Cerebellar nuclear complex (tissue), 1 donor: ENCODE measurements at regions not wholly inside any gene's neighbourhood (a gene's known extent, or its start where the extent isn't known, plus 50 kb on each side); places are given as distances from the start of the nearest gene placed in this dataset.
"Not testable (repeated sequence)": the region's sequence is repeated elsewhere in the genome, so short reads cannot be mapped to it uniquely, and the experiment has no call there.

Experiments
- DNase-seq, 2 experiments: peaks; one replicate each; lab custom pipeline; 2025; lab: John Stamatoyannopoulos, UW

DNA sequence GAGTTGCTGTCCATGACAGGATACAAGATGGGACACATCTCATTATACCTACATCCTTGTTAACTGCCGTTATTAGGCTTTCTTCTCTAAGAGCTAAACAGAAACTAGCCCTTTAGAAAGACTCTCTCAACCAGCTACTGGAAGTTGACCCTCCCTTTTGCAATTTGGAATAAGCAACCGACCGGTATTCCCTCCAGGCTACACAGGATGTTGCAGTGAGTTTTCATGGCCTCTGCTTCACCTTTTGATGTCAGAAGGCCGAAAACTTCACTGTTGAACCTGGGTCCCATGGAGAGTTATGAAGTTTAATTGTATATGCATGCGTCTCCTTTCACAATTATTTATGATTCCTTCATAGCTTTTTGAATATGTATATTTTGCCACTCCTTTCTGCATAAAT lies 1042.5 kb upstream of the SPRY2 start:
- DNase-seq, result no peak

GRCh38 chr13:81382246-81382645 lies 1041.3 kb upstream of the SPRY2 start:
- DNase-seq, result no peak

DNA sequence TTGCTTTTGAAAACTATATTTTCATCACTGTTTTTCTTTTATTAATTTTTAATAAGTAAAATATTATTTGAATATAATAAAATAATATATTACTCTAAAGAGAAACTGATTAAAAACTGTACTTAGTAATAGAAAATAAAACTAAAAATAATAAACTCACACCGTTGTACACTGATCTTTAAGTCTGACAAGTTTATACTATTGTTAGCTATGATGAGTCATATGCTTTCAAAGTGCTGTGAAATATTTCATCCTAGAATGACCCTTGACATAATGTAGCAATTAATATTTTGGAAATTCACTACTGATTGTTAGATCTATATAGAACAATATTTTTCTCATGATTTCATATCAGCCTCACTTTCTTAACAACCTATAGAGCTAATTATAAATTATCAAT lies 1040.6 kb upstream of the SPRY2 start:
- no peak for DNase-seq

GRCh38 chr13:81379183-81379582 lies 1038.3 kb upstream of the SPRY2 start:
- no peak for DNase-seq

DNA sequence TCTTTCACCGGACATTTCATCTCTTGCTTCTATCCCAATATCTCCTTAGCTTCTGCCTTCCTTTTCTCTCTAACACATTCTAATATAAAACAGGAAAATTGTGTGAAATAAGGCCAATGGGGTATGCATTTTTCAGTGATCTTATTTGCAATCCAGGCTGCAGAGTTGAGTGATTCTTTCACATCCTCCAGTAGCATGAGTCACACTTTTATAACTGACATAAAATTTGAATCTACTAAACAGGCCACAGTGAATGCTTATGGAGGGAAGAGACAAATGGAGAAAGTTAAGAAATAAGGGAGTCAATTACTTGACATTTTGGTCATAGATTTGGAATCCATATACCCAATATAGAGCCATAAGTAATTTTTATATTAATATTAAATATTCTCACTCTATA lies 1037.0 kb upstream of the SPRY2 start:
- no peak for DNase-seq

- DNase-seq, result no peak
These were observed 1034.8 kb upstream of the SPRY2 start for GRCh38 chr13:81375709-81376108.

DNA sequence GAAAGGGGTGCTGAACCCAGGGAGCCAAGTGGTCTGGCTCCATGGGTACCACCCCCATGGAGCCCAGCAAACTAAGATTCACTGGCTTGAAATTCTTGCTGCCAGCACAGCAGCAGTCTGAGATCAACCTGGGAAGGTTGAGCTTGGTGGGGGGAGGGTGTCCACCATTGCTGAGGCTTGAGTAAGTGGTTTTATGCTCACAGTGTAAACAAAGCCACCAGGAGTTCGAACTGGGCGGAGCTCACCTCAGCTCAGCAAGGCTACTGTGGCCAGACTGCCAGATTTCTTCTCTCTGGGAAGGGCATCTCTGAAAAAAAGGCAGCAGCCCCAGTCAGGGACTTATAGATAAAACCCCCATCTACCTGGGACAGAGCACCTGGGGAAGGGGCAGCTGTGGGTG lies 1021.8 kb upstream of the SPRY2 start:
- not testable (repeated sequence) for DNase-seq

- no peak for DNase-seq
These were observed 1009.1 kb upstream of the SPRY2 start for GRCh38 chr13:81350056-81350455.

DNA sequence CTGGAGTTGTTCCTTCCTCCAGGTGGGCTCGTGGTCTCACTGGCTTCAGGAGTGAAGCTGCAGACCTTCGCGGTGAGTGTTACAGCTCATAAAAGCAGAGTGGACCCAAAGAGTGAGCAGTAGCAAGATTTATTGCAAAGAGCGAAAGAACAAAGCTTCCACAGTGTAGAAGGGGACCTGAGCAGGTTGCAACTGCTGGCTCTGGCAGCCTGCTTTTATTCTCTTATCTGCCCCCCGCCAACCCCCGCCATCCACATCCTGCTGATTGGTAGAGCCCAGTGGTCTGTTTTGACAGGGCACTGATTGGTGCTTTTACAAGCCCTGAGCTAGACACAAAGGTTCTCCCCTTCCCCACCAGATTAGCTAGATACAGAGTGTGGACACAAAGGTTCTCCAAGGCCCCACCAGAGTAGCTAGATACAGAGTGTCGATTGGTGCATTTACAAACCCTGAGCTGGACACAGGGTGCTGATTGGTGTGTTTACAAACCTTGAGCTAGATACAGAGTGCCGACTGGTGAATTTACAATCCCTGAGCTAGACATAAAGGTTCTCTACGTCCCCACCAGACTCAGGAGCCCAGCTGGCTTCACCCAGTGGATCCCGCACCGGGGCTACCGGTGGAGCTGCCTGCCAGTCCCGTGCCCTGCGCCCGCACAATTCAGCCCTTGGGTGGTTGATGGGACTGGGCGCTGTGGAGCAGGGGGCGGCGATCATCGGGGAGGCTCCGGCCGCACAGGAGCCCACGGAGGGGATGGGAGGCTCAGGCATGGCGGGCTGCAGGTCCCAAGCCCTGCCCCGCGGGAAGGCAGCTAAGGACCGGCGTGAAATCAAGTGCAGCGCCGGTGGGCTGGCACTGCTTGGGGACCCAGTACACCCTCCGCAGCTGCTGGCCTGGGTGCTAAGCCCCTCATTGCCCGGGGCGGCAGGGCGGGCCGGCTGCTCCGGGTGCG lies 999.5 kb upstream of the SPRY2 start:
- DNase-seq, result not testable (repeated sequence)

DNA sequence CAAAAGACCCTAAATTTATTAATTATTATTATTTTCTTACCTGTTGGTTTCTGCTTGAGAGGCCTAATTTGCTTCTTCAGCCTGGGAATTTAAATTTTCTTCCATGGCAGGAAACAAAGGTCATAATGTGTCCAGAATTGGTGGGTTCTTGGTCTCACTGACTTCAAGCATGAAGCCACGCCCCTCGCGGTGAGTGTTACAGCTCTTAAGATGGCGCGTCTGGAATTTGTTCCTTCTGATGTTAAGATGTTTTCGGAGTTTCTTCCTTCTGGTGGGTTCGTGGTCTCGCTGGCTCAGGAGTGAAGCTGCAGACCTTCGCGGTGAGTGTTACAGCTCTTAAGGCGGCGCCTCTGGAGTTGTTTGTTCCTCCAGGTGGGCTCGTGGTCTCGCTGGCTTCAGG lies 998.7 kb upstream of the SPRY2 start:
- DNase-seq, result not testable (repeated sequence)

GRCh38 chr13:81334481-81334880 lies 993.6 kb upstream of the SPRY2 start:
- no peak for DNase-seq

GRCh38 chr13:81326913-81327312 lies 986.0 kb upstream of the SPRY2 start:
- no peak for DNase-seq

DNA sequence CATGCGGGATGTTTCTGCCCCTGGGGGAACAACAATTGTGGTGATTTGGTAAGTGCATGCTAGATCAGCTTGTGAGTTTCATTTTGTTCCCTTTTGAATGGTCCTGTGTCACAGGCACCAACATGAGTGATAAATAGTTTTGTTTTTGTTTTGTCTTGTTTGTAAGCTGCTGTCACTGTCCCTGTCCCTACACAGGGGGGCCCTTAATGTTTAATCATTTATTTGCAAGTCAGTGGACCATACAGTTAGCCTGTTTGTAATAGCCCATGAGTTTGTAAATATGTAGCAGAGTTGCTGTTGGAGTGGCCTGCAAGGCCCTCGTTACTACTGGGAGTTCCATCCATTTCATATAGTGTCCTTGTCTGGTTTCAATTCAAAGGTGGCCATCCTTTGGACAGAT lies 979.6 kb upstream of the SPRY2 start:
- DNase-seq, result no peak

GRCh38 chr13:81319351-81319750 lies 978.4 kb upstream of the SPRY2 start:
- no peak for DNase-seq

DNA sequence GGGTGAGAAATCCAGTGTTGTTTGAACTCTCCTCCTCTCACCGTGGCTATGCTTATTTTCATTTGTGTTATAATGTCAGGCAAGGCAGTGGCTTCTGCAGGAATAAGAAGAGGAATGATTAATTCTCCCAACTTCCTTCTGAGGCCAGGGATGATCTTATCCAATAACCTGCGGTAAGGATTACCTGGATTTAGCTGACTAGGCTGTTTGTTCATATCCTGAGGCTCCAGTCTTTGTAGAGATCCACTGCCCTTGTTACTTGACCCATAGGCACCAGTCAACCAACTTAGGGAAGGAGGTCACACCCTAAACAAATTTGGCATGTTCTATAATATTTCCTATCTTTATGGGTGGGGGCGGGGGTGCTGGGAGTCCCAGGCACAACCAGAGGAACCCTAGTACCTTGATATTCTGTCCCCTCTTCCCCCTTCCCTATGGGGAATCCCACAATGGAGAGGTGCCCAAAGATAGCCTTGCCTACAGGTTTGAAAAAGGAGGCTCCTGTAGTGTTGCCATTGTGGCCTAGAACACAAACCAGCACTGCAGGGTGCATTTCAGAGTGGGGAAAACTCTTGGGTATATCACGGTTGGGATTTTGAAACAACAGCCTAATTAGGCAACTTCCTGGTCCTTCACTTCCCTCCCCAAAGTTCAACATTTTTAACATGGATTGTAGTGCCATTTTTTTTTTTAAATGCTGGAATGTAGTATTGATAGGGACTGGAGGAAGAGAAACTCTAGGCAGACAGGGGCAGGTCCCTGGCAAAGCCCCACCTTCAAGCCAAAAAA lies 977.5 kb upstream of the SPRY2 start:
- no peak for DNase-seq

- DNase-seq, result no peak
These were observed 973.5 kb upstream of the SPRY2 start for GRCh38 chr13:81314461-81314860.

- no peak for DNase-seq
These were observed 965.0 kb upstream of the SPRY2 start for GRCh38 chr13:81305928-81306327.

GRCh38 chr13:81304121-81304659 lies 963.3 kb upstream of the SPRY2 start:
- DNase-seq, result no peak

- DNase-seq, result no peak
These were observed 961.8 kb upstream of the SPRY2 start for GRCh38 chr13:81302677-81303076.

- no peak for DNase-seq
These were observed 961.2 kb upstream of the SPRY2 start for GRCh38 chr13:81302125-81302524.

- no peak for DNase-seq
These were observed 954.3 kb upstream of the SPRY2 start for GRCh38 chr13:81295177-81295576.

DNA sequence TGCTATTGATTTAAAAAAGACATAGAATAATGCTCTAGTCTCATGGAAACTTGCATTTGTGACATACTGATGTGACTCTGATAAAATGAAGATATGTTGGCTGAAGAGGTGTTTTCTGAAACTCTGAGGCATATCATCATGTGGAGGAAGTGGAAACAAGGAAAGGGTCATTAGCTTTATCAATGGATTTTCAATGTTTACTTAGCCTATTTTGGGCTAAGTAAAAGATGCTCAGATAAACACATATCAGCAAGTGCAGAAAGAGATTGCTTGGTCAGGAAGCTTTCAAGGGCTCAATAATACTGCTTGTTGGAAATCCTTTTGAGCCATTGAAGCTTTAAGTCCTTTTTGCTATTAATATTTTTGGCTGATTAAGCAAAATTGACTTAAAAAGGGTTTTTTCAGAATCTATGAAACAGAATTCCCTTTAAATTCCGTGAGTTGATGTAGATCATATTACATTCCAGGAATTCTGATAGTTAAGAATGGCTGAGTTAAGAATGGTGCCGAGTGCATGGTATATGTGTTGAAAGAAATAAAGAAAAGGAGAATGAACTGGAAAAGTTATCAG lies 952.8 kb upstream of the SPRY2 start:
- DNase-seq, result no peak
